Stomach smooth muscle (tissue), 2 donors: ENCODE measurements at regions not wholly inside any gene's neighbourhood (a gene's known extent, or its start where the extent isn't known, plus 50 kb on each side); places are given as distances from the start of the nearest gene placed in this dataset.

Experiments used
- H3K27ac ChIP-seq: one replicate; pipeline ENCODE4 v1.7.0; 2013; ENCODE audit warnings: mild to moderate bottlenecking, low read length, inconsistent platforms
- H3K27me3 ChIP-seq, 2 donors: one replicate each; pipeline ENCODE4 v1.7.0; 2013; ENCODE audit warnings: low read length in 2 of 2; ENCODE audit not compliant: insufficient read depth in 2 of 2, control insufficient read depth in 1 of 2
- H3K36me3 ChIP-seq, 2 donors: one replicate each; pipeline ENCODE4 v1.7.0; 2013; ENCODE audit warnings: low read length in 2 of 2; ENCODE audit not compliant: control insufficient read depth in 2 of 2, insufficient read depth in 2 of 2
- H3K4me1 ChIP-seq: one replicate; pipeline ENCODE4 v1.7.0; 2013; ENCODE audit warnings: low read length; ENCODE audit not compliant: control insufficient read depth, insufficient read depth
- H3K4me3 ChIP-seq, 2 donors: one replicate each; pipeline ENCODE4 v1.7.0; 2013; ENCODE audit warnings: low read length in 2 of 2
- H3K9ac ChIP-seq, 2 donors: one replicate each; pipeline ENCODE4 v1.7.0; 2013; ENCODE audit warnings: low read length in 2 of 2, mild to moderate bottlenecking in 1 of 2
- H3K9me3 ChIP-seq, 2 donors: one replicate each; pipeline ENCODE4 v1.7.0; 2013; ENCODE audit warnings: low read length in 2 of 2; ENCODE audit not compliant: control insufficient read depth in 2 of 2
- donor health status: healthy.
- donor health status: Pancreatic carcinoma.

GRCh38 chr20:6495907-6496306 is 271.6 kb upstream of the BMP2 start:
- no peak overlapping the region for H3K4me3 ChIP-seq
- H3K36me3 ChIP-seq: no peaks in the 10 kb centered on the region
- no peaks in the 10 kb centered on the region for H3K9me3 ChIP-seq
- H3K9ac ChIP-seq: no peak overlapping the region
- no peaks in the 10 kb centered on the region for H3K27me3 ChIP-seq
- H3K27ac ChIP-seq: no peak overlapping the region
- H3K4me1 ChIP-seq: no peaks in the 10 kb centered on the region

GRCh38 chr20:6492271-6493055 is 275.0 kb upstream of the BMP2 start:
- no peak overlapping the region for H3K27ac ChIP-seq
- no peaks in the 10 kb centered on the region for H3K36me3 ChIP-seq
- no peaks in the 10 kb centered on the region for H3K9me3 ChIP-seq
- H3K4me3 ChIP-seq: no peak overlapping the region
- H3K27me3 ChIP-seq: no peaks in the 10 kb centered on the region
- H3K4me1 ChIP-seq: no peaks in the 10 kb centered on the region
- H3K9ac ChIP-seq: no peak overlapping the region

- no peaks in the 10 kb centered on the region for H3K27me3 ChIP-seq
- H3K4me1 ChIP-seq: no peaks in the 10 kb centered on the region
- H3K27ac ChIP-seq: no peak overlapping the region
- no peak overlapping the region for H3K4me3 ChIP-seq
- no peaks in the 10 kb centered on the region for H3K9me3 ChIP-seq
- H3K9ac ChIP-seq: no peak overlapping the region
- H3K36me3 ChIP-seq: no peaks in the 10 kb centered on the region
These were observed 276.6 kb upstream of the BMP2 start for GRCh38 chr20:6490849-6491248.

- Histone ChIP-seq H3K9me3 (no peaks in the 10 kb centered on the region), H3K27ac (no peak overlapping the region), H3K4me3 (no peak overlapping the region), H3K36me3 (no peaks in the 10 kb centered on the region), H3K4me1 (no peaks in the 10 kb centered on the region), H3K27me3 (no peaks in the 10 kb centered on the region), H3K9ac (no peak overlapping the region)
These were observed 277.9 kb upstream of the BMP2 start for GRCh38 chr20:6489361-6490171.

- H3K27ac ChIP-seq: no peak overlapping the region
- no peaks in the 10 kb centered on the region for H3K27me3 ChIP-seq
- no peak overlapping the region for H3K9ac ChIP-seq
- H3K4me3 ChIP-seq: no peak overlapping the region
- H3K4me1 ChIP-seq: peaks cover 2% of the 10 kb centered on the region
- no peaks in the 10 kb centered on the region for H3K36me3 ChIP-seq
- no peaks in the 10 kb centered on the region for H3K9me3 ChIP-seq
These were observed 282.1 kb upstream of the BMP2 start for GRCh38 chr20:6485351-6485750.

GRCh38 chr20:6483727-6484126 is 283.8 kb upstream of the BMP2 start:
- Histone ChIP-seq H3K9ac (no peak overlapping the region), H3K27me3 (no peaks in the 10 kb centered on the region), H3K36me3 (no peaks in the 10 kb centered on the region), H3K9me3 (no peaks in the 10 kb centered on the region), H3K4me1 (peaks cover 2% of the 10 kb centered on the region), H3K27ac (no peak overlapping the region), H3K4me3 (no peak overlapping the region)

- Histone ChIP-seq H3K27me3 (no peaks in the 10 kb centered on the region), H3K27ac (no peak overlapping the region), H3K36me3 (no peaks in the 10 kb centered on the region), H3K9ac (no peak overlapping the region), H3K4me3 (no peak overlapping the region), H3K9me3 (no peaks in the 10 kb centered on the region), H3K4me1 (peaks cover 2% of the 10 kb centered on the region)
These were observed 285.0 kb upstream of the BMP2 start for GRCh38 chr20:6482486-6482885.

- Histone ChIP-seq H3K4me3 (no peak overlapping the region), H3K4me1 (peaks cover 2% of the 10 kb centered on the region), H3K27ac (no peak overlapping the region), H3K36me3 (no peaks in the 10 kb centered on the region), H3K27me3 (no peaks in the 10 kb centered on the region), H3K9ac (no peak overlapping the region), H3K9me3 (no peaks in the 10 kb centered on the region)
These were observed 286.9 kb upstream of the BMP2 start for GRCh38 chr20:6480328-6481200.

GRCh38 chr20:6473197-6473596 is 294.3 kb upstream of the BMP2 start:
- no peaks in the 10 kb centered on the region for H3K27me3 ChIP-seq
- no peak overlapping the region for H3K9ac ChIP-seq
- H3K9me3 ChIP-seq: no peaks in the 10 kb centered on the region
- H3K27ac ChIP-seq: no peak overlapping the region
- no peak overlapping the region for H3K4me3 ChIP-seq
- no peaks in the 10 kb centered on the region for H3K4me1 ChIP-seq
- no peaks in the 10 kb centered on the region for H3K36me3 ChIP-seq

GRCh38 chr20:6471871-6472270 is 295.6 kb upstream of the BMP2 start:
- Histone ChIP-seq H3K27ac (no peak overlapping the region), H3K27me3 (no peaks in the 10 kb centered on the region), H3K9ac (no peak overlapping the region), H3K4me3 (no peak overlapping the region), H3K36me3 (no peaks in the 10 kb centered on the region), H3K9me3 (no peaks in the 10 kb centered on the region), H3K4me1 (no peaks in the 10 kb centered on the region)
